Esophagus muscularis mucosa (tissue), 4 donors: ENCODE measurements at regions not wholly inside any gene's neighbourhood (a gene's known extent, or its start where the extent isn't known, plus 50 kb on each side); places are given as distances from the start of the nearest gene placed in this dataset.

Experiments used
- DNase-seq: peaks from one replicate; pipeline ENCODE4 v3.0.0-alpha.2; 2017; ENCODE audit errors: extremely low spot score
- H3K27ac ChIP-seq, 4 donors: fragments of 200-600 bp; sonication (generic); replicated peaks in 1 of 4; 1 replicate in 3 of 4; 2 replicates in 1 of 4; pipeline ENCODE4 v1.5.1; 2016 to 2019; ENCODE audit warnings: mild to moderate bottlenecking in 1 of 4
- H3K27me3 ChIP-seq, 4 donors: fragments of 200-600 bp; sonication (generic); one replicate each; pipeline versions ENCODE4 v1.5.1 to v1.6.0; 2016 to 2019
- H3K36me3 ChIP-seq, 4 donors: fragments of 200-600 bp; sonication (generic); one replicate each; pipeline ENCODE4 v1.5.1; 2016 to 2019
- H3K4me1 ChIP-seq, 4 donors: fragments of 200-600 bp; sonication (generic); one replicate each; pipeline ENCODE4 v1.5.1; 2016 to 2019
- H3K4me3 ChIP-seq, 4 donors: fragments of 200-600 bp; sonication (generic); 1 replicate in 2 of 4; 2 replicates in 2 of 4; pipeline ENCODE4 v1.5.1; 2016 to 2019; ENCODE audit warnings: mild to moderate bottlenecking in 4 of 4, moderate library complexity in 1 of 4
- H3K9me3 ChIP-seq, 4 donors: fragments of 200-600 bp; sonication (generic); 1 replicate in 3 of 4; 2 replicates in 1 of 4; pipeline ENCODE4 v1.5.1; 2016 to 2019
- EP300 ChIP-seq: sonication (generic); formaldehyde crosslinking; IDR thresholded peaks from one replicate; pipeline ENCODE4 v1.6.1; 2017; ENCODE audit warnings: antibody characterized with exemption
- POLR2A ChIP-seq: fragments of 450-650 bp; IDR thresholded peaks from one replicate; pipeline ENCODE4 v1.6.1; 2017; ENCODE audit warnings: antibody characterized with exemption, moderate library complexity, mild to moderate bottlenecking, low read depth
- POLR2AphosphoS5 ChIP-seq, 2 donors: sonication (generic); formaldehyde crosslinking; IDR thresholded peaks; one replicate each; pipeline ENCODE4 v1.6.1; 2017; ENCODE audit warnings: antibody characterized with exemption in 2 of 2
- WGBS: methylation state at CpG from one replicate; pipeline ENCODE4 v1.1.5; 2018; 5-methylcytosine and 5-hydroxymethylcytosine counted together
- intact Hi-C: fragments of 100-400 bp; cut with DNase I; formaldehyde crosslinking; loops from one replicate; pipeline ENCODE4 v1.15.1; 2023
- TF ChIP-seq, protein P1 (sequence below), 3 experiments: fragments of 200-600 bp in 2 of 3; fragments of 450-650 bp in 1 of 3; sonication (generic) in 2 of 3; IDR thresholded peaks; one replicate each; pipeline ENCODE4 v1.5.1; 2017 to 2019; ENCODE audit warnings: antibody characterized with exemption in 3 of 3, mild to moderate bottlenecking in 2 of 3, moderate library complexity in 1 of 3

DNA sequence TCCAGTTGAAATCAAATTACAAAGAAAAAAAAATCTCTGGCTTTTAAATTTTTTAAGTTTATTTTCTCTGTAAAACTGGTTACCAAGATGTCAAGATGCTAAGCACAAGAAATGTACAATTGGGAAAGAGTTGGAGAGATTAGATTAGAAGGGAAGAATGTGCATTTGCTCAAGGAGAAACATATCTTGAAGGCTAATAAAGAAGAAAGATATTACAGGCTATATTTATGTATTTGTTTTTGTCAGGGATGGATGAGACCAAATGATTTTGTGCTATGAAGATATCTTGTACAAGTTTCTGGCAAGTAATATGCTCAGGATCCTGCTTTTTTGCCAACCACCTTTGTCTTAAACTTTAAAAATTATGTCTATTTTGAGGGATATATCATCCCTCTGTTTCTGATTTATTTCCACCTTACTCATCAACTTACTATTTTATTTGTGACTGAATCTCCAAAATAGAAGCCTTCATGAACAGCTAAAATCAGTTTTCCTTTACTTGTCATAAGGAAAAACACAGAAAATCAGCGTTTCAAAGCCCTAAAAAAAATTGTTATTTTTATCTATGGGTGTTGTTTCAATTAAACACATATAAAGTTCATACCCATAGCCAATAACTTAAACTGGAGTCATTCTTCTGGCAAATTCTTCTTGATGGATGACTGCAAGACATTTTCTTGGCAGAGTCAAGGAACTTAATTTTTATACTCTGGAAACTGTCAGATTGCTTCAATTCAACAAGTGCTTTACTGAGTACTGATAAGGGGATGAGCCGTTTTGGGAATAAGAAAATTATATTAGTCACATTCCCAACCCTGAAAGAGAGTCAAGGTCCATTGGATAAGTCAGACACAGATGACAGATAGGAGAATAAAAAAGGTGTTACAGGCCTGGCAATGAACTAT lies 141.8 kb downstream of the CTH start:
- Histone ChIP-seq H3K9me3 (no peaks in the 10 kb centered on the region), H3K36me3 (no peaks in the 10 kb centered on the region), H3K4me3 (no peak overlapping the region), H3K27me3 (no peaks in the 10 kb centered on the region), H3K4me1 (peaks cover 0 to 16% (median 3%) of the 10 kb centered on the region in 4 donors), H3K27ac (no peak overlapping the region)
- TF ChIP-seq POLR2AphosphoS5 (IDR thresholded peaks at IDR 0.05) (no peak), POLR2A (no peak), EP300 (no peak)
- TF ChIP-seq, protein P1, sequence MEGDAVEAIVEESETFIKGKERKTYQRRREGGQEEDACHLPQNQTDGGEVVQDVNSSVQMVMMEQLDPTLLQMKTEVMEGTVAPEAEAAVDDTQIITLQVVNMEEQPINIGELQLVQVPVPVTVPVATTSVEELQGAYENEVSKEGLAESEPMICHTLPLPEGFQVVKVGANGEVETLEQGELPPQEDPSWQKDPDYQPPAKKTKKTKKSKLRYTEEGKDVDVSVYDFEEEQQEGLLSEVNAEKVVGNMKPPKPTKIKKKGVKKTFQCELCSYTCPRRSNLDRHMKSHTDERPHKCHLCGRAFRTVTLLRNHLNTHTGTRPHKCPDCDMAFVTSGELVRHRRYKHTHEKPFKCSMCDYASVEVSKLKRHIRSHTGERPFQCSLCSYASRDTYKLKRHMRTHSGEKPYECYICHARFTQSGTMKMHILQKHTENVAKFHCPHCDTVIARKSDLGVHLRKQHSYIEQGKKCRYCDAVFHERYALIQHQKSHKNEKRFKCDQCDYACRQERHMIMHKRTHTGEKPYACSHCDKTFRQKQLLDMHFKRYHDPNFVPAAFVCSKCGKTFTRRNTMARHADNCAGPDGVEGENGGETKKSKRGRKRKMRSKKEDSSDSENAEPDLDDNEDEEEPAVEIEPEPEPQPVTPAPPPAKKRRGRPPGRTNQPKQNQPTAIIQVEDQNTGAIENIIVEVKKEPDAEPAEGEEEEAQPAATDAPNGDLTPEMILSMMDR (IDR thresholded peaks at IDR 0.05): no peak
- intact Hi-C loops: no loop called here
- 24% methylated on average over 2 of the region's 2 CpGs for WGBS
- DNase-seq: no peak

DNA sequence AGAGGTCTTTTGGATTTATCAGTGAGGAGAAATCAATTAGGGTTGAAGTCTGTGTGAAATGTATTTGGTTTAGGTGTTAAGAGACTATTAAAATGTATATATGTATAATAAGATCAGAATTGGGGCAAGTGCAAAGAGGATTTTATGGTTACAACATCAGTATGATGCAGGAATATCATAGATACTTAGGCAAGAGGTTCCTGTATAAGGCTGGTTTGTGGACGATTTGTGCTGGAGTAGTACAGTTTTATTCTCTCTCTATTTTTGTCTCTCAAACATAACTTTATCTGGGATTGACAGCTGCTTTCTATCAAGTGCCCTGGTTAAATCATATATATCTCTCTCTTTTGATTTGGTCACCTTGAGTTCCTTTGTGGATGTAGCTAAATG lies 142.5 kb downstream of the CTH start:
- Histone ChIP-seq H3K4me3 (no peak overlapping the region), H3K36me3 (no peaks in the 10 kb centered on the region), H3K9me3 (no peaks in the 10 kb centered on the region), H3K4me1 (peaks cover 0 to 16% (median 3%) of the 10 kb centered on the region in 4 donors), H3K27me3 (no peaks in the 10 kb centered on the region), H3K27ac (no peak overlapping the region)
- WGBS: 60% methylated on average over 1 of the region's 1 CpG
- DNase-seq: no peak
- TF ChIP-seq POLR2A: no peak
- no peak for TF ChIP-seq POLR2AphosphoS5 (IDR thresholded peaks at IDR 0.05)
- no peak for TF ChIP-seq EP300
- TF ChIP-seq, protein P1 (IDR thresholded peaks at IDR 0.05): no peak
- intact Hi-C loops: no loop called here

DNA sequence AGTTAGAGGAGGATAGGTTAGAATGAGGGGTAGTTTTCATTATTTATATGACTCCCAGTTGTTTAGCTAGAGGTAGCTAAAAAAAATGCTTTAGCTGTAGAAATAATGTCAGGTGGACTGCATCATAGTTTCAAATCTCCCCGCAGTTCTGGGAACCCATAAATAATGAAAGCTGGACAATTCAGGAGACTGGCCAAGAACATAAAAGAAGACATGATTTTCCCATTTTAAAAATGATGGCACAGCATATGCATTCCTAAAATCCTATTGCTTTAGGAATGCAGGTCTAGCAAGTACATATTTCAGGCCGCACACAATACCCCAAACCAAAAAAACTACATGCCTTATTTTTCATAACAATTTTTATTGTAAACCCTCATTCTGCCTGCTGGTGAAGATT lies 143.3 kb downstream of the CTH start:
- H3K27ac ChIP-seq: no peak overlapping the region
- TF ChIP-seq POLR2A (no peak), EP300 (no peak), POLR2AphosphoS5 (IDR thresholded peaks at IDR 0.05) (no peak)
- TF ChIP-seq, protein P1 (IDR thresholded peaks at IDR 0.05): no peak
- WGBS: 54% methylated on average over 2 of the region's 2 CpGs
- H3K9me3 ChIP-seq: no peaks in the 10 kb centered on the region
- H3K36me3 ChIP-seq: no peaks in the 10 kb centered on the region
- H3K4me3 ChIP-seq: no peak overlapping the region
- DNase-seq: no peak
- intact Hi-C loops: no loop called here
- no peaks in the 10 kb centered on the region for H3K27me3 ChIP-seq
- H3K4me1 ChIP-seq: peaks cover 0 to 16% (median 3%) of the 10 kb centered on the region in 4 donors

DNA sequence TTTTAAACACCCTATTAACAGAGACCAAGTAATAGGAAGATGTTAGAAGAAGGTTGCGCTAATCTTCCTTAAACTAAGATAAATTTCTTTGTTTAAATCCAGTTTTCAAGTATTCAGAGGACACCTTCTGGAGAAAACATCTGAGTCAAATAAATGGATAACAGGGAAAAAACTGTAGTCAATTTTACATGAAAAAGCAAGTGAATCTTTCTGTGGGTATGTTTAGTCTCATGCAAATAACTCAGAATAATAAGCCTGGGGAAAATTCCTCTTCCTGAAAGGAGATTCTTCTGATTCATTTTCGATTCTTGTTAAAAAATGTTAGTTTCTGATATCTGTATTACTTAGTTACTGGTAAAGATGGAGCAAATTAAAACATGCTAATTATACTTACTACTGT lies 145.5 kb downstream of the CTH start:
- intact Hi-C loops: no loop called here
- Histone ChIP-seq H3K36me3 (no peaks in the 10 kb centered on the region), H3K27ac (no peak overlapping the region), H3K4me1 (peaks cover 0 to 16% (median 3%) of the 10 kb centered on the region in 4 donors), H3K4me3 (no peak overlapping the region), H3K9me3 (no peaks in the 10 kb centered on the region), H3K27me3 (no peaks in the 10 kb centered on the region)
- 87% methylated on average over 2 of the region's 2 CpGs for WGBS
- DNase-seq: no peak
- no peak for TF ChIP-seq POLR2AphosphoS5 (IDR thresholded peaks at IDR 0.05)
- TF ChIP-seq EP300: no peak
- no peak for TF ChIP-seq POLR2A
- TF ChIP-seq, protein P1 (IDR thresholded peaks at IDR 0.05): no peak
